Epithelial cell of esophagus (primary cell): ENCODE measurements at regions not wholly inside any gene's neighbourhood (a gene's known extent, or its start where the extent isn't known, plus 50 kb on each side); places are given as distances from the start of the nearest gene placed in this dataset.

Source experiments
- DNase-seq: peaks from one replicate; pipeline ENCODE4 v3.0.0; 2010; ENCODE audit warnings: low read depth
- H3K4me3 ChIP-seq: 2 replicates; pipeline ENCODE4 v1.5.1; 2011; ENCODE audit warnings: mild to moderate bottlenecking, low read length, control low read depth
- CTCF ChIP-seq: IDR thresholded peaks from 2 replicates; pipeline ENCODE4 v1.5.1; 2011; ENCODE audit warnings: low read depth, mild to moderate bottlenecking, low read length, control low read depth, inconsistent platforms; ENCODE audit not compliant: insufficient read depth; ENCODE audit errors: missing control alignments

DNA sequence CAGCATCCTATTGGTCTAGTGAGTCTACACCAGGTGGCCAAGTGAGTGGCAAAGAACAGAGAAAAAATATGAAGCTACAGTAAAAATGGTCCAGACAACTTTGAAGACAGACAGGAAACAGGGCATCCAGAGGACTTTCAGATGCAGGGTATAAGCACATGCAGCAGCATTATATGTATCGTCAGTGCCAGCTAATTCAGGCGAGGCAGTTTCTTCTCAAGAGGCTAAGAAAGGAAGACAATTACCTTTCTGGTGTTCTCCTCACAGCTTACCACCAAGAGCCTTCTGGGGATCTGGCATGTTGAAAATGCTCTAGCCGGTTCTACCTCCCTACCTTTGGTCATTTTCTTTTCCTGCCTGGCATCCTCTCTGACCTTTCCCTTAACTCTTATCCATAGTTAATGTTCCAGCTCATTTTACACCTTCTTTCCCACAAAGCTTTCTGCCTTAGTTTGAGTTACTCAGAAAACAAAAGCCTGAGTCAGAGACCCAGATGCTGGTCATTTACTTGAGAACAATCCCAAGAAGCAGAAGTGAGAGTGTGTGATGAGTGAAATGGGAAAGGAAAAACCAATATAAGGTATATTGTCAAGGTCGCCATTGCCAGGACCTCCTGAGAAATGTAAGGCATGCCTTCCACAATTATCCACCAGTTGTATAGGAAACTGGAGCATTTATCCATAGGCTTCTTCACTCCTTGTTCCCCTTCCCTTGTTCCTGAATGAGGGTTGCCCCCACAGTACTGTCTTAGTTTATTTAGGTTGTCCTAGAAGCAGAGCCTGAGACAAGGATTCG, 444.1 kb downstream of the PLPP3 start:
- no peak for TF ChIP-seq CTCF
- no peak for DNase-seq
- H3K4me3 ChIP-seq: no peak overlapping the region

DNA sequence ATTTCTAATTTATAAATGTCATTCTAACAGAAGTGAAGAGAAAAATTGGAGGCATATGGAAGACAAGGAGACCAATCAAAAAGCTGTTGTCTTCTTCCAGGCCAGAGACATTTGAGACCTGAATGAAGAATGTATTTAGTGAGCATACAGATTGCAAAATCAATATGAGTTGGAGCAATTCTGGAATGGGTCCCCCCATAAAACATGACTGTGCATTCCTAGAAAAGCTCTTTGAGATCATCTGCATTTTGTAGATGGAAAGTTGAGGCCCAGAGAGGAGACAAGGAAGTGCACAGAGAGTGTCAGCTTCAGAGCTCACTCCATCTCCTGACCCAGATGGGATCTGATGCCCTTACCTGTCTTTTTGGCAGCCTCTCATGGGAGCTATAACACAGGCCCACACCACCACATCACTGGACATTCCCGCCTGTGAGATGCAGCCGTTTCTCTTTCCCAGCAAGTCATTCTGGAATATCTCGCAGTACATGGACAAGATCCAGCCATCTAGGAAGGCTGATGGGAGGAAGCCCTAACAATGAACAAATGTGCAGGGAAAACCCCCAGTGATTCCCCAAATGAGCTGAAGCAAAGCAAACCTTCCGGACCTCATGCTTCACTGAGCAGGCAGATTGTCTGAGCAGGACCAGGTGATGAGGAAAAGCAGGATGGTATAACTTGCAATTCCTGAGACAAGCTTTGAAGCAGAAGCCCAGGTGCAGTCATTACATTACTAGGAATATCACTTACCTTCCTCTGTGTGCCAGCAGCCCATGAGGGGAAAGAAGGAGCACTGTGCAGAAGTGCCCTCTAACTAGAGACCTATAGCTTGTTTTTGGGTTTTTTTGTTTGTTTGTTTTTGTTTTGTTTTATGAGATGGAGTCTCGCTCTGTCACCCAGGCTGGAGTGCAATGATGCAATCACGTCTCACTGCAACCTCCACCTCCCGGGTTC, 445.6 kb downstream of the PLPP3 start:
- TF ChIP-seq CTCF: no peak
- no peak overlapping the region for H3K4me3 ChIP-seq
- no peak for DNase-seq

DNA sequence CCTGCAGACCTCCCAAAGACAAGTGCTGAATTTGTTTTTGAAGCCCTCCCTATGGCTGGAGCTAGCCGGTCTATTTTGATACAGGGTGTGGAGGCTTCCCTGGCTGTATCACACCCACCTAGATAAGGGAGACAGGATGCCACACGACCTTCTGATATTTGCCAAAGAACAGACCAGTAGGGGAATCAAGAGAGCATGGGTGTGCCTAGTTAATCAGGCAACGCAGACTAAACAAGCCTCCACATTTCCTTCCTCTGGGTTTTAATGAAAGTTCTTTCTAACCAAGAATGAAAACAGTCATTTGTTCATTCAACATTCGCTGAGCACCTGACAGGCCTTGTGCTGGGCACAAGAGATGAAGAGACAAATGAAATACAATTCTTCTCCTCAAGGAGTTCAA, 446.8 kb downstream of the PLPP3 start:
- H3K4me3 ChIP-seq: no peak overlapping the region
- TF ChIP-seq CTCF: no peak
- DNase-seq: no peak

DNA sequence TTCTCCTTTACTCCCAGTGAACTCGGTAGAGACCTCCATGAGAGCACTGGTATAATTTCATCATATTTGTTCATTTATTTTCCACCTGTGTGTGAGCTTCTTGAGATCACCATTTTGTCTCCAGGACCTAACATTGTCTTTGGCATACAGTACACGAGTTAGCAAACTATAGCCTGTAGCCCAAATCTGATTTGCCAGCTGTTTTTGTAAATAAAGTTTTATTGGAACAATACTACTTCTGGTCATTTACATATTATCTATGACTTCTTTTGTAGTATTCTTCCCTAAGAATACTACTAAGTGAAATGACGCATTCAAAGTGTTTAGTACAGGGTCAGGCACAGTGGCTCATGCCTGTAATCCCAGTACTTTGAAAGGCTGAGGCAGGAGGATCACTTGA, 449.5 kb downstream of the PLPP3 start:
- no peak overlapping the region for H3K4me3 ChIP-seq
- no peak for TF ChIP-seq CTCF
- no peak for DNase-seq

GRCh38 chr1:56125316-56125715, 454.0 kb downstream of the PLPP3 start:
- no peak for TF ChIP-seq CTCF

DNA sequence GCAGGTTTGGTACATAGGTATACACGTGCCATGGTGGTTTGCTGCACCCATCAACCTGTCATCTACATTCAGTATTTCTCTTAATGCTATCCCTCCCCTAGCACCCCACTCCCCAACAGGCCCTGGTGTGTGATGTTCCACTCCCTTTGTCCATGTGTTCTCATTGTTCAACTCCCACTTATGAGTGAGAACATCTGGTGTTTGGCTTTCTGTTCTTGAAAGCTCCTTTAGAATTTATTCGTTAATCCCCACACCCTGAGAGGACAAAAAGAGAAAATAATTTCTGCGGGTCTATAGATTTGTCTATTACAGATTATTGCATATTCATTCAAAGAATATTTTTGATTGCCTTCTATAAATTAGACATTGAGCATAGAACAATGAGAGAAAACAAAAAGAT, 455.5 kb downstream of the PLPP3 start:
- H3K4me3 ChIP-seq: no peak overlapping the region
- DNase-seq: no peak
- no peak for TF ChIP-seq CTCF

More at GRCh38 chr1:56125316-56125715, 454.0 kb downstream of the PLPP3 start:
- peak; percentile 59 for DNase-seq
- no peak overlapping the region for H3K4me3 ChIP-seq

DNA sequence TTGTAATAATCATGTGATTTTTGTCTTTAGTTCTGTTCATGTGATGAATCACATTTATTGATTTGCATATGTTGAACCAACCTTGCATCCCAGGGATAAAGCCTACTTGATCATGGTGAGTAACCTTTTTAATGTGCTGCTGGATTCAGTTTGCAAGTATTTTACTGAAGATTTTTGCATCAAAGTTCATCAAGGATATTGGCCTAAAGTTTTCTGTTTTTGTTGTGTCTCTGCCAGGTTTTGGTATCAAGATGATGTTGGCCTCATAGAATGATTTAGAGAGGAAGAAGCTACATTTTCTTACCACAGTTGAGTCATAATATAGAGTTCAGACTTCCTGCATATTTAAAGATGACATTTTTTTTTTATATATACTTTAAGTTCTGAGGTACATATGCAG, 455.9 kb downstream of the PLPP3 start:
- DNase-seq: no peak
- H3K4me3 ChIP-seq: no peak overlapping the region
- TF ChIP-seq CTCF: no peak
